Fibroblast of skin of left quadriceps (primary cell): ENCODE measurements at regions not wholly inside any gene's neighbourhood (a gene's known extent, or its start where the extent isn't known, plus 50 kb on each side); places are given as distances from the start of the nearest gene placed in this dataset.

Experiments
- DNase-seq, 2 experiments: peaks; one replicate each; pipeline ENCODE4 v3.0.0-alpha.2; 2013; ENCODE audit warnings: low read depth in 2 of 2

GRCh38 chr20:7346026-7346425 is 578.5 kb downstream of the BMP2 start:
- DNase-seq, result no peak

GRCh38 chr20:7346562-7346961 is 579.1 kb downstream of the BMP2 start:
- DNase-seq, result no peak

- DNase-seq, result no peak
Observed at GRCh38 chr20:7347409-7347808, 579.9 kb downstream of the BMP2 start.

GRCh38 chr20:7348253-7348652 is 580.8 kb downstream of the BMP2 start:
- DNase-seq, result no peak

GRCh38 chr20:7352165-7352564 is 584.7 kb downstream of the BMP2 start:
- no peak for DNase-seq

GRCh38 chr20:7355051-7355450 is 585.2 kb downstream of the HAO1 start:
- DNase-seq, result no peak

- no peak for DNase-seq
Observed at GRCh38 chr20:7358670-7359069, 581.6 kb downstream of the HAO1 start.

- DNase-seq, result no peak
Observed at GRCh38 chr20:7359739-7360138, 580.5 kb downstream of the HAO1 start.

GRCh38 chr20:7361321-7361720 is 578.9 kb downstream of the HAO1 start:
- no peak for DNase-seq

- no peak for DNase-seq
Observed at GRCh38 chr20:7361931-7362330, 578.3 kb downstream of the HAO1 start.

- no peak for DNase-seq
Observed at GRCh38 chr20:7362601-7363000, 577.7 kb downstream of the HAO1 start.

GRCh38 chr20:7366189-7366588 is 574.1 kb downstream of the HAO1 start:
- DNase-seq, result no peak

GRCh38 chr20:7371518-7372163 is 568.6 kb downstream of the HAO1 start:
- no peak for DNase-seq

GRCh38 chr20:7375905-7376304 is 564.4 kb downstream of the HAO1 start:
- no peak for DNase-seq

- no peak for DNase-seq
Observed at GRCh38 chr20:7378864-7379605, 561.2 kb downstream of the HAO1 start.

- DNase-seq, result peak; percentile 29 to 34
Observed at GRCh38 chr20:7379621-7380220, 560.5 kb downstream of the HAO1 start.

- DNase-seq, result no peak
Observed at GRCh38 chr20:7383216-7383615, 557.0 kb downstream of the HAO1 start.

- DNase-seq, result no peak
Observed at GRCh38 chr20:7387638-7388193, 552.5 kb downstream of the HAO1 start.

- peak; percentile 26 to 36 for DNase-seq
Observed at GRCh38 chr20:7389216-7389615, 551.0 kb downstream of the HAO1 start.

GRCh38 chr20:7392542-7393206 is 547.6 kb downstream of the HAO1 start:
- no peak for DNase-seq

GRCh38 chr20:7399114-7399513 is 541.1 kb downstream of the HAO1 start:
- no peak for DNase-seq

GRCh38 chr20:7399575-7399974 is 540.7 kb downstream of the HAO1 start:
- no peak for DNase-seq
